Activated CD4-positive, alpha-beta T cell treated with anti-CD3 and anti-CD28 coated beads, Interleukin-2, amount 50 U/mL, for 1 hour (primary cell): ENCODE measurements at regions not wholly inside any gene's neighbourhood (a gene's known extent, or its start where the extent isn't known, plus 50 kb on each side); places are given as distances from the start of the nearest gene placed in this dataset.

Experiments used
- DNase-seq: peaks from one replicate; pipeline ENCODE4 v3.0.0-alpha.2; 2020

DNA sequence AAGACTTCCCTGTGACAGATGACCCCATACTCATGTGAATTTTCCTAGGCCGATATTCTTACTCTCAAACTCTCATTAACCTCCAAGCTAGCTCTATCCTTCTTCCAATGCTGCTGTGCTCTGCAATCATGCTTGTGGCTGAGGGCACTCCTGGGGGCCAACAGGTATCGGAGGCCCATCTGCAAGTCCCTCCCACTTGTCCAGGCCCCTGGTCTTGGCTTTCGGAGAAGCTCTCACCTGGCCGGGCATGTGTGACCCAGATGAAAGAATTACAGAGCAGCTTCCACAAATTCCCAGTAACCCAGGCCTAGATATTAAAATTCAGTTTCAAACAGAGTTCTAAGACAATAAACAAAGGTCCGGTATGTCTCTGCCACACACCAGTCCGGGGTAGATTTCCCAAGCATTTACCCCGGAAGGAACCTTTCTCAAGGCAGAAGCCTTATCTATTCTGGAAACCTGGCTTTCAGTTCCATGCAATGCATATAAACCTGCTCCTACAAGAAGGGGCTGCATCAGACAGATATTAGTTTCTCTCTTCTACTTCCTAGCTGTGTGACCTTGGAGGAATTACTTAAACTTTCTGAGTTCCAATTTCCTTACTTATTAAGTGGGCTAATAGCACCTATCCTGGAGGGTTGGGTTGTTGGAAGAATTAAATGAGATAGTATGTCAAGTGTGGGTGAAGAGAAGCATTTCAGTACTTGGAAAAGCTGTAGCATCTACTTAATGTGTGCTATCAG lies 270.8 kb downstream of the PTTG2 start:
- no peak for DNase-seq

DNA sequence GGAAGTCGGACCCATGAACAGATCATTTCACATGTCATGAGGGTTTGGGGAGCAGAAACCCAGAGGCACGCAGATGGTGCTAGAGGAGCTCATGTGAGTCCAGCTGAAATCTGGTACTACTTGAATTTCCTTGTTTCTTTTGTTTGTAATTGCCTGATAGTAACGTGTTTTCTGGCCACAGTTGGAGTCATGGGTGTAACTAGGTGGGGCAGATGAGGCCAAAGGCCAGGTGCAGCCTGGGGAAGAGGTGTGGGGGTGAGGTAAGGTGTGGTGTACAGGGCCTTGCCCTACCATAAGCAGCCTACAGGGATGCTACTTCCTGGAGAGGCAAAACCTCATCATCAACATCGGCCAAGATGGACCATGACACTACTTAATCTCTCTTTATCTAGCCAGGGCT lies 271.4 kb downstream of the PTTG2 start:
- no peak for DNase-seq

GRCh38 chr4:38232741-38233140 lies 272.5 kb downstream of the PTTG2 start:
- no peak for DNase-seq

GRCh38 chr4:38233727-38234480 lies 273.7 kb downstream of the PTTG2 start:
- DNase-seq, result no peak

DNA sequence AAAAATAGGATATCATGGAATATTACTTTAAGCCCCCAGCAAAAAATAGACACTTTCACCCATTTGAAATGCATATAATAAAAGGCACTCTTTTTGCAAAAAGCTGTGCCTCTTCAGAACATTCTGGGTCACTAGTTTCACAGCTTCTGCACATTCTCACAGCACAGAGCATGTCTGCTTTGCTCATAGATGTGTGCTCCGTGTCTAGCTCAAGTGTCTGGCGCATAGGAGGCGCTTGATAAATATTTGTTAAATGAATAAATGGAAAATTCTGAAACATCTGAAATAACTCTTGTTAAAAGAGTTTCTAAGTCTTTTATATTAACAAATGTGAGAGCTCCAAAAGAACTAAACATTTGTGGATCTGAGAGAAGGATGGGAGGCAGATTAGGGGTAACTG lies 275.2 kb downstream of the PTTG2 start:
- no peak for DNase-seq

DNA sequence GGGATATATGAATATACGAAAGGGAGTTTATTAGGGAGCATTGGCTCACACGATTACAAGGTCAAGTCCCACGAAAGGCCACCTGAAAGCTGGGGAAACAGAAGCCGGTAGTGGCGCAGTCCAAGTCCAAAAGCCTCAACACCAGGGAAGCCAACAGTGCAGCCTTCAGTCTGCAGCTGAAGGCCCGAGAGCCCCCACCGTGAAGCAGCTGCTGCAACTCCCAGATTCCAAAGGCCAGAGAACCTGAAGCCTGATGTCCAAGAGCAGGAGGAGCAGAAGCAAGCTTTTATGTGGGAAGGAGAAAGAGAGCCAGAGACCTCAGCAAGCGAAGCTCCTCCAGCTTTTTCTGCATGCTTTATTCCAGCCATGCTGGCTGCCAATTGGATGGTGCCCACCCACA lies 275.8 kb downstream of the PTTG2 start:
- no peak for DNase-seq

DNA sequence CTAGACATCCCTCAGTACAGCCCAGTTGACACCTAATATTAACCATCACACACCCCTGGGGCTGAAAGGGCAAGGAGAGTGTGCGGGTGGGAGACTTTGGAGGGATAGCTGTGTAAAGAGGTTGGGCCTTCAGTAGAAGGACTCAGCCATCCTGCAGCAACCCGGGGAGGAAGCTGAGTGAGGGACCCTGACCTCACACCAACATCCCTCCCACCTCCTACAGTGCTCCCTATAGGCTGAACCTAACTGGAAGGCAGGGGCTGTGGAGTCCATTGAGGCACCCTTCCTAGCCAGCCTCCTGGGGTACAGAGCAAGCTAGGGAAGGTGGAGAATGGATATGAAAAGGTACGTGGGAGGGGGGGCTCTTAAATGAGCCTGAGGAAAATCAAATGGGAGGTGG lies 276.3 kb downstream of the PTTG2 start:
- DNase-seq, result no peak

DNA sequence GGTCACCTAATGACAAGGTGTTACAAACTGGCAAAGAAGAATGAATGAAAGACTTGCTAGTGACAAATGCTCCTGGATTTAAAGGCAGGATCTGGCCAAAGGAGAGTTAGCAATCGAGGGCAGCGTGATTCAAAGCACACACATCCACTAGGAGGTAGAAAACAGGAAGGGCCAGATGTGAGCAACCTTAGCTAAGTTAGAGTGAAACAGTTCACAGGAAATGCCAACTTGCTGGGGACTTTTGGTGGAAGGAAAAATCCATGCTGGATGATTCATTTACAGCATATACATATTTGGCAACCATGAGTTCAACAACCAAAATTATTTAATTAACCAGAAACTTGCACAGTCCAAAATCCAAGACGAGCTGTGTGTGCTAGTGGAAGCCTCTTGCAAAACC lies 276.9 kb downstream of the PTTG2 start:
- DNase-seq, result no peak

DNA sequence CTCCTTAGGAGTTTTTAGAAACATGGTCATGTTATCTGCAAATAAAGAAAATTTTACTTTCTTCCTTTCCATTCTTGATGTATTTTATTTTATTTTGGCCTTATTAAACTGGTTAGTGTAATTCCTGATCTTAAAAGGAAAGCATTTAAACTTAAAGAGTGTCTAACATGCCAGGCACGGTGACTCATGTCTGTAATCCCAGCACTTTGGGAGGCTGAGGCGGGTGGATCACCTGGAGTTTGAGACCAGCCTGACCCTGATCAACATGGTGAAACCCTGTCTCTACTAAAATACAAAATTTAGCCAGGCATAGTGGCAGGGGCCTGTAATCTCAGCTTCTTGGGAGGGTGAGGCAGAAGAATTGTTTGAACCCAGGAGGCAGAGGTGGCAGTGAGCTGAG lies 281.3 kb downstream of the PTTG2 start:
- no peak for DNase-seq

GRCh38 chr4:38242101-38242500 lies 281.9 kb downstream of the PTTG2 start:
- no peak for DNase-seq

DNA sequence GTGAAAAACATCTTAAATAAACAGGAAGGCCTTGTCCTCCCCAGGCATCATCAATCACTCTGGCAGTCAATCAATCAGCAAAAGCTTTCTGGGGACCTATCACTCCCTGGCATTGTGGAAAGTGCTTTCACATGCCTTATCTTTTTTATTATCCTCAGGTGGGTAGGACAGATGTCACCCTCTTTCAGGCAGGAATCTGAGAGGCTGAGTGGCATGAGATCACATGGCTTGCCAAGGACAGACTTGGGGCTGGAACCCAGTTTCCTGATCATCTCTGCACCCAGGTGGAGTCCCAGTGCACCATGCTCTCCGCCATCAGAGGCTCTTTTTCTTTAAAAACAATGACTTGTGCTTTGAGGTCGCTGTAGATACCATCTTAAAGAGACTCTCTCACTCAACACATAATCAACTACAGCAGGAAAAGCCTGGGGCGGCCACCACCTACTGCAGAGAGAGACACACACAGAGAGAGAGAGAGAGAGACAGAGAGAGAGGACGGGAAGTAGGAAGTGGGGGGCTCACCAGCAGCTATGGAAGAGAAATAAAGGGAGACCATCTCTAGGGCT lies 282.7 kb downstream of the PTTG2 start:
- no peak for DNase-seq

GRCh38 chr4:38243388-38244053 lies 283.3 kb downstream of the PTTG2 start:
- no peak for DNase-seq

DNA sequence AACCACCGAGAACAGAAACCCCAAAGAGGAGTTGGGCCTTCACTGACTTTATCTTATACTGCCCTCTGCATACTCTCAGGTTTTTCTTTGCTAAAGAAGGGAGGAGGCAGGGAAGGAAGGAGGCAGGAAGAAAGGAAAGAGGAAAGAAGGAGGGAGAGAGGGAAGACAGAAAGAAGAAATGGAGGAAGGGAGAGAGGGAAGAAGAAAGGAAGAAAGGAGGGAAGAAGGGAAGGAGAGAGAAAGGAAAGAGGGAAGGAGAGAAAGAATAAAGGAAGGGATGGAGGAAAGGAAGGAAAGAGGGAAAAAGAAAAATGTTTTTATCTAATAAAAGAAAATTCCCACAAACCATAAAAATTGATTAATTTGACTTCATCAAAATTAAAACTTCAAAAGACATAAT lies 294.6 kb downstream of the PTTG2 start:
- DNase-seq, result no peak

GRCh38 chr4:38255572-38255971 lies 295.4 kb downstream of the PTTG2 start:
- DNase-seq, result no peak

DNA sequence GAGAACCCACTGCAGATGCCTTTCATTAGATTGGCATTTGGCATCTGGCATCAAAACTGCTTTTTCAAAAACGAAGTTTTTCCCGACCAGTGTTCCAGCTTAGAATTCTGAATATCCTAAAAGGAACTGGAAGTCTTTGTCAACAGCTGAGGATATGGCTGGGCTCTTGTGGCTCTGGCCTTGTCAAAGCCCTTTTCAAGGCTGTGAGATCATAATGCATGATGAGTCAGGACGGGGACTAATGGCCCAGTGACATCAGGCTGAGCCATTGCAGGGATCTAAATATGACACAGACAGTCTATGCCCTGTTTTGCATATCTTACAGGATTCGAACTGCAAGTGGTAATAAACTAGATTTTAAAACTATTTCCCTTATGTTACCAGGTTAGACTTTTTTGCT lies 306.4 kb downstream of the PTTG2 start:
- no peak for DNase-seq

DNA sequence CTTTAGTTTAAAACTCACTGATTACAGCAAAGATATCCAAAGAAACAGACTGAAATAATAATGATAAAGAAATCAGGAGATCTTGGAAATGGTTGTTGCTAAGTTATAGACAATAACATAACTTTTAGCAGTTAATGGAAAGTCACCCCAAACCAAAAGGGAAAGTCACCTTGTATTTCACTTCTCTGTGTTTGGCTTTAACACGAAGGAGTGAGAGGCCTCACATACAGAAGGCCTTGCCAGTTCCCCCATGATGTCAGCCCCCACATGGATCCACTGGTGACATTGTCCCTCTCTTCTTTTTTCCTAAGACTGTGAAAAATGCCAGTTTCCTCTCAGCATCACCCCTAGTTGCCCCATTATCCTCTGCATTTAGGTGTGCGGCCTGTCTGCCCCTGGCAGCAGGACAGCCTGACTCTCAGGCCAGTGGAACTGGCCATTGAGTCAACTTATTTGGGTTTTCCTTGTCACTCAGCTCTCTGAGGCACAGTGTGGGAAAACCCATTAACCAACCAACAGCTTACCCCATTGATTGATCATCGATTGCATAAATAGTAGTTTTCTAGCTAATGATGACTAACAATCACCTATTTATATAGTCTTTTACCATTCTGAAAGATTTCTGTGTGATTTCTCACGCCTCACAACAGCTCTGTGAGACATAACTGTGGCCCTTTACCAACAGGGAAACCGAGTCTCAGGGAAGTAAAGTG lies 308.1 kb downstream of the PTTG2 start:
- DNase-seq, result no peak

GRCh38 chr4:38268837-38269236 lies 308.6 kb downstream of the PTTG2 start:
- DNase-seq, result no peak

DNA sequence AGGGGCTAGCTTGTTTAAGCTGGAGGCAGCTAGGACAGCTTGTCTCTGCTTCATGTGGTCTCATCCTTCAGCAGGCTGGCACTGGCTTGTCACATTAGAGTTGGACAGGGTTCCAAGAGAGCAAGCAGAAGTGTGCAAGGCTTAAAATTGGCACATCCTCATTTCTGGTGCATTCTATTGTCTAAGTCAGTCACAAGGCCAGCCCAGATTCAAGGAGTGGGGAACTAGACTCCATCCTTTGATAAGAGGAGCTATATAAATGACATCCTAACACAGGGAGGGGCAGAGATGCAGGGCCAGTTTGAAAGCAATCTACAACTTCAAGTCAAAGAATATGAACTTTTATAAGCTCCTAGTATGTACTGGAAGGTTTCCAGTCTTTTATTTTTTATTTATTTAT lies 313.2 kb downstream of the PTTG2 start:
- DNase-seq, result no peak

DNA sequence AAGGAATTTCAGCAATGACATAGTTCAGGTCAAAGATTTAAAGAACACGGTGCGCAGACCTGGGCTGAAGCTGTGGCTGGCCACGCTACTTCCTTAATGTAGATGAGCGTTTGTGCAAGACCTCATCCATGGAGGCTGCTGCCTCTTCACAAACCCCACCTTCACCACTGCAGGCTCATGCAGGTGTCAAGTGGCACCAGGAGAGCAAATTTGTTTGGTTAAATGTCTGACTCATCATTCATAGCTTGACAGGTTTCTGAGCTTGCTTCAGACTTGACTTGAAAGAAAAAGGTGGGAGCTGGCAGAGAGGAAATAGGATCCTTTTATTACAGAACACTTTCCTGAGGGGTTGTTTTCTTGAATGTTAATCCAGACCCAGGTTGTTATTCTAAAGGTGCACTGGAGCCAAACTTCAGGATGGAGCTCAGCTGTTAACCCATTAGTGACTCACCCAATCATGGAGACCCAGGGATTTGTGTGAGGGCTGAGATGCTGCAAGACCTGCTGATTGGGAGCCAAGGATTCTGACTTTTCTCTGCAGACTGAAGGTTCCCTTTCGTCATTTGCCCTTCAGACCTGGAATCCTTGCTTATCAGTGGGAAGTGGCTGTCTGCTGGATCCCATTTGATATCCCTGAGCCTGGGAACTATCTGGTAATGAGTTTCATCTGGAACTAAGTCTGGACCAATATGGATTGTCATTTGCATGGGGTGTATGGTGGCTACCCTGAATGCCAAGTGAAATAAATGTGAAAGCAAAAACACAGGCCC lies 315.3 kb downstream of the PTTG2 start:
- DNase-seq, result no peak

GRCh38 chr4:38278255-38278654 lies 318.1 kb downstream of the PTTG2 start:
- DNase-seq, result no peak

- no peak for DNase-seq
Observed at GRCh38 chr4:38279077-38279476, 318.9 kb downstream of the PTTG2 start.

DNA sequence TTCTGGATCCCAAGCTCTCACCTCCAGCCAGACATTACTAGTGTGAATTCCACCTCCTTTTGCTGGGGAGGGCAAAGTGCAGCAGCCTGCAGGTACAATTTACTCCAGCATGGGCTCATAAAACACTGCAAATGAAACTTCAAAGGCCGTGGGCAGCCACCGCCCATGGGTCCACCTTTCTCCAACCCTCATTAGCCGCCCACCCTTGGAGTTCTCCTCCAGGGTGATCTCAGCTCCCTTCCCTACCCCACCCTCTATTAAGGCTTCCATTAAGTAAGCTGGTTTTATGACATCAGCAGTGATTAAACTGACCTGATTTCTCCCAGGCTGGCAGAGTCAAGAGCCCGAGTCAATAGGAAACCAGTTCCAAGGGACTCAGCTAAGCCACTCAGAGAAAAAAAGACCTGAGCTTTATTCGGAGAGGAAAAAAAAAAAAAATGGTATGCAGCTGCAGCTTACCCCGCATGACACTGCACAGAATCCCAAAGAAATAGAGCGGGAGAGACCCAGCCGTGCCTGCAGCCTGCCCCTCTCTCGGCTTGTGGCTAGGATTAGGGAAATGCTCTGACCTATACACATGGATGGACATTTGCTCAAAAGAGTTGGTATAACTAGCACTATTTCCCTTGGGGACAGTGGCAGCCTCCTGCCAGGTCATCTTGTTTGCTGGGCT lies 319.6 kb downstream of the PTTG2 start:
- no peak for DNase-seq
